Activated CD8-positive, alpha-beta memory T cell treated with anti-CD3 and anti-CD28 coated beads, Interleukin-2, amount 10 ng/mL, durations not matched to agents 7 days and 5 days (primary cell): ENCODE measurements at regions not wholly inside any gene's neighbourhood (a gene's known extent, or its start where the extent isn't known, plus 50 kb on each side); places are given as distances from the start of the nearest gene placed in this dataset.

Experiments used
- ATAC-seq: fragments of 150-1000 bp; cut with Tn5 transposase; one replicate; pipeline ENCODE4 v1.10.0; 2021; ENCODE audit warnings: moderate library complexity
- CTCF ChIA-PET: fragments of 350-600 bp; sonication (Branson Sonifier 250); formaldehyde crosslinking; loops from one replicate; lab custom pipeline; 2021; ENCODE audit warnings: antibody characterized with exemption; lab: Charles Lee
- DNase-seq: peaks from one replicate; pipeline ENCODE4 v3.0.0-alpha.2; 2020
- H3K27ac Mint-ChIP-seq: one replicate; pipeline ENCODE4 v1.8.0; 2021; ENCODE audit warnings: mild to moderate bottlenecking, mixed read lengths
- H3K27me3 Mint-ChIP-seq: one replicate; pipeline ENCODE4 v1.8.0; 2021; ENCODE audit warnings: mixed read lengths
- H3K36me3 Mint-ChIP-seq: one replicate; pipeline ENCODE4 v1.8.0; 2021; ENCODE audit warnings: mild to moderate bottlenecking, mixed read lengths
- H3K4me1 Mint-ChIP-seq: one replicate; pipeline ENCODE4 v1.8.0; 2021; ENCODE audit warnings: mixed read lengths
- H3K4me3 Mint-ChIP-seq: one replicate; pipeline ENCODE4 v1.8.0; 2021; ENCODE audit warnings: mild to moderate bottlenecking, moderate library complexity, mixed read lengths
- H3K9me3 Mint-ChIP-seq: one replicate; pipeline ENCODE4 v1.8.0; 2022; ENCODE audit warnings: low read depth, mixed read lengths

DNA sequence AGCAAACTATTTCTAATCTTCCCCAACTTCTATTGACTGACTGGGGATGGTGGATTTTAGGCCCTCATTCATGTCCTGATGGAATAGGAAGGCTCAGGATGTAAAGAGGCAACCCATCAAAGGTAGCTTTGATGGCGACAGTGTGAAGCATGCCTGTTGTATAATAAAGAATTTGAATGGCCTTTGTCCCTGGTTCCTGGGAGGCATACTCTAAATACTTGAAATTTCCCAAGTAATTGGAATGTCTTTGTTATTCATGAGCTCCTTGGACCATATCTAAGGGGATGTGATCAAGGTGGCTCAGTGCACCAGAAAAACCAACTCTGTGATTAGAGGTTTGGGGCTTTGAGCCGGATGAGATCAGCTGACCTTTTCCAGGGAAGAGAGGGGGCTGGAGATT lies 264.5 kb upstream of the NEBL start:
- Mint-ChIP-seq H3K4me3 (no peak overlapping the region), H3K27me3 (no peaks in the 10 kb centered on the region), H3K9me3 (no peaks in the 10 kb centered on the region), H3K4me1 (no peaks in the 10 kb centered on the region), H3K36me3 (no peaks in the 10 kb centered on the region), H3K27ac (no peak overlapping the region)
- DNase-seq (no peak), ATAC-seq (no peak)
- CTCF ChIA-PET, result no interaction called here

DNA sequence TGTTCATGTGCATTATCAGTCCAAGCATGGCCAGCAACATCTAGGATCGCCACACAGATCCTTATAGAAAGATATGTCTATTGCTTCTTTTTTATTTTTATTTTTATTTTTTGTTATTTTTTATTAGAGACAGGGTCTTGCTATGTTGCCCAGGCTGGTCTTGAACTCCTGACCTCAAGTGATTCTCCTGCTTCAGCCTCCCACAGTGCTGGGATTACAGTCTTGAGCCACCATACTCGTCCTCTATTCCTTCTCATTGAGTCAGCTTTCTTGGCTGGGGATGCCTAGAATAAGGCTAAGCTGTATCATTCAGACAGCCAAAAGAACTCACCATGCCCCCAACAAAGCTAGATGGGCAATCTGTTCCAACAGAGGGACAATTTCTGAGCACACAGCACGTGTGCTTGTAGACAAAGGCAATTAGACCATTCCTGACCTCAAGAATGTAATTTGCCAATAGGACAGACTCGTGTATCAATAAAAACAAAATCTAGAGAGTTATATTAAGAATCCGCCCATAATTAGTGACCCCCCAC lies 264.0 kb upstream of the NEBL start:
- ATAC-seq (no peak), DNase-seq (no peak)
- Mint-ChIP-seq H3K4me3 (no peak overlapping the region), H3K36me3 (no peaks in the 10 kb centered on the region), H3K27ac (no peak overlapping the region), H3K4me1 (no peaks in the 10 kb centered on the region), H3K27me3 (no peaks in the 10 kb centered on the region), H3K9me3 (no peaks in the 10 kb centered on the region)
- CTCF ChIA-PET, result no interaction called here

- ATAC-seq (no peak), DNase-seq (no peak)
- CTCF ChIA-PET, result no interaction called here
- no peak overlapping the region for H3K4me3 Mint-ChIP-seq
- H3K27ac Mint-ChIP-seq, result no peak overlapping the region
- no peaks in the 10 kb centered on the region for H3K27me3 Mint-ChIP-seq
- H3K4me1 Mint-ChIP-seq, result no peaks in the 10 kb centered on the region
- H3K36me3 Mint-ChIP-seq, result no peaks in the 10 kb centered on the region
- H3K9me3 Mint-ChIP-seq, result no peaks in the 10 kb centered on the region
These were observed 263.0 kb upstream of the NEBL start for GRCh38 chr10:21160116-21160515.

- DNase-seq (no peak), ATAC-seq (no peak)
- CTCF ChIA-PET, result no interaction called here
- no peaks in the 10 kb centered on the region for H3K36me3 Mint-ChIP-seq
- H3K4me3 Mint-ChIP-seq, result no peak overlapping the region
- no peak overlapping the region for H3K27ac Mint-ChIP-seq
- H3K4me1 Mint-ChIP-seq, result no peaks in the 10 kb centered on the region
- H3K27me3 Mint-ChIP-seq, result no peaks in the 10 kb centered on the region
- no peaks in the 10 kb centered on the region for H3K9me3 Mint-ChIP-seq
These were observed 262.6 kb upstream of the NEBL start for GRCh38 chr10:21159669-21160068.

- CTCF ChIA-PET, result no interaction called here
- H3K27me3 Mint-ChIP-seq, result no peaks in the 10 kb centered on the region
- H3K27ac Mint-ChIP-seq, result no peak overlapping the region
- DNase-seq, result no peak
- ATAC-seq, result no peak
- no peaks in the 10 kb centered on the region for H3K36me3 Mint-ChIP-seq
- H3K4me3 Mint-ChIP-seq, result no peak overlapping the region
- H3K4me1 Mint-ChIP-seq, result no peaks in the 10 kb centered on the region
- H3K9me3 Mint-ChIP-seq, result no peaks in the 10 kb centered on the region
These were observed 261.2 kb upstream of the NEBL start for GRCh38 chr10:21158301-21158700.

DNA sequence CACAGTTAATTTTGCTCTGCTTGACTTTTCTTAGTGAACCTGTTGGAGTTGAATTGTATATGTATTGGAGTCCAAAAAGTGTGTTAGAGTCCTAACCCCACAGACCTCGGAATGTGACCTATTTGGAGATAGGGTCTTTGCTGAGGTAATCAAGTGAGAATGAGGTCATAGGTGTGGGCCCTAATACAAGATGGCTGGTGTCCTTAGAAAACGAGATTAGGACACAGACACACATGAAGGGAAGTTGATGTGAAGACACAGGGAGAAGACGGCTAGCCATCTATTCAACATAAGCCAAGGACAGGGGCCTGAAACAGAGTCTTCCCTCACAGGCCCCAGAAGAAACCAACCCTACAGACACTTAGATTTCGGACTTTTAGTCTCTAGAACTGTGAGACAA lies 260.6 kb upstream of the NEBL start:
- no peak overlapping the region for H3K27ac Mint-ChIP-seq
- CTCF ChIA-PET, result no interaction called here

GRCh38 chr10:21150166-21150565 lies 253.1 kb upstream of the NEBL start:
- no peak for DNase-seq
- ATAC-seq, result no peak
- CTCF ChIA-PET, result no interaction called here
- Mint-ChIP-seq H3K9me3 (no peaks in the 10 kb centered on the region), H3K36me3 (no peaks in the 10 kb centered on the region), H3K27me3 (no peaks in the 10 kb centered on the region), H3K4me3 (no peak overlapping the region), H3K27ac (no peak overlapping the region), H3K4me1 (no peaks in the 10 kb centered on the region)

More for the DNA sequence above, 260.6 kb upstream of the NEBL start:
- DNase-seq (no peak), ATAC-seq (no peak)
- no peaks in the 10 kb centered on the region for H3K36me3 Mint-ChIP-seq
- H3K4me3 Mint-ChIP-seq, result no peak overlapping the region
- H3K9me3 Mint-ChIP-seq, result no peaks in the 10 kb centered on the region
- no peaks in the 10 kb centered on the region for H3K4me1 Mint-ChIP-seq
- H3K27me3 Mint-ChIP-seq, result no peaks in the 10 kb centered on the region

DNA sequence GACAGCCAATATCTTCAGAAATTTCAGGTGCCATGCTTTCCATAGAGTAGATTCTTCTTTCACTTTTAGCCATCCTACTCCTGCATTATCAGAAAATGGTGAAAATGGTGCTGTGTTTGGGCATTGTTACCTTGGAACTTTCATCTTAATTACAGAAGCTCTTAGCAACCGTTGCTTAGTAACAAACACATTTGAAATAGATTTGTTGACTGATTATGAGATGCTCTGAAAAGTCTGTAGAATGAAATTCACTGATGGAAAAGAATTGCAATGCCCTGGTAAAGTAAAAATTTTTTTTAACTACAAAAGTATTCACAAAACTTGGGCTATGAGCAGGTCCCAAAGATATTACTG lies 249.3 kb upstream of the NEBL start:
- Mint-ChIP-seq H3K4me1 (no peaks in the 10 kb centered on the region), H3K27ac (no peak overlapping the region)
- no peak for ATAC-seq

DNA sequence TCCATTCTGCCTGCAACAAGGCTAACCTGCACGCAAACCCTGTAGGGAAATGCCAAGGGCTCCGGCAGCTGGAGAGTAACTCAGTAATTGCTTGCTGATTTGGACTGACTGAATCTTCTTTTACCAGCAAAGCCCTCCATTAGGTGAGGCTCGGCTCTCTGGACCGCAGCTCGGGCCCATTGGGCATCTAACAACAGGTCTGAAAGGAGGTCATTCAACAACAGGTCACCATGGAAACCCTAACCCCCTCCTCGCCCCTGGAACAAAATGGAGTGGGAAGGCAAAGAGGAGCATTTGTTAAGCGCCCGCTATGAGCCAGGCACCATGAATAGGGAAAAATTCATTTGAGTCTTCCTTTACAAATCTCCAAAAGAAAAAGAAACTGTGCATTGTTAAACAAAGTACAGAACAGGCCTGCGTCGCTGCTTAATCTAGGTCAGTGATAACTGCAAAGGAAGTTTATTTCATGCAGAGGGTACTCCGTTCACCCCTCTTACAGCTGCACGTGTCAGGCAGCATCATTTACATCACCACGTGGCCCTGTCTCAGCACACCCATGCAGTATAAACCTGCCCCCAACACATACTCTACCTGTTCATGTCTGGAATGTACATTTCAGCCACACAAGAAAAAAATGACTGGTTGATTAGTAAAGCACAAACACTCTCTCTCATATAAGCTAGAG lies 248.8 kb upstream of the NEBL start:
- ATAC-seq (no peak), DNase-seq (no peak)
- Mint-ChIP-seq H3K36me3 (no peaks in the 10 kb centered on the region), H3K27me3 (no peaks in the 10 kb centered on the region), H3K4me1 (no peaks in the 10 kb centered on the region), H3K4me3 (no peak overlapping the region), H3K27ac (no peak overlapping the region), H3K9me3 (no peaks in the 10 kb centered on the region)
- CTCF ChIA-PET, result no interaction called here

More for the DNA sequence above, 249.3 kb upstream of the NEBL start:
- H3K4me3 Mint-ChIP-seq, result no peak overlapping the region
- CTCF ChIA-PET, result no interaction called here
- DNase-seq, result no peak
- H3K36me3 Mint-ChIP-seq, result no peaks in the 10 kb centered on the region
- H3K9me3 Mint-ChIP-seq, result no peaks in the 10 kb centered on the region
- no peaks in the 10 kb centered on the region for H3K27me3 Mint-ChIP-seq

- no peak for DNase-seq
- no peaks in the 10 kb centered on the region for H3K27me3 Mint-ChIP-seq
- ATAC-seq, result no peak
- no peaks in the 10 kb centered on the region for H3K4me1 Mint-ChIP-seq
- H3K4me3 Mint-ChIP-seq, result no peak overlapping the region
- no peaks in the 10 kb centered on the region for H3K9me3 Mint-ChIP-seq
- no peak overlapping the region for H3K27ac Mint-ChIP-seq
- CTCF ChIA-PET, result no interaction called here
- H3K36me3 Mint-ChIP-seq, result no peaks in the 10 kb centered on the region
These were observed 246.9 kb upstream of the NEBL start for GRCh38 chr10:21144047-21144446.

DNA sequence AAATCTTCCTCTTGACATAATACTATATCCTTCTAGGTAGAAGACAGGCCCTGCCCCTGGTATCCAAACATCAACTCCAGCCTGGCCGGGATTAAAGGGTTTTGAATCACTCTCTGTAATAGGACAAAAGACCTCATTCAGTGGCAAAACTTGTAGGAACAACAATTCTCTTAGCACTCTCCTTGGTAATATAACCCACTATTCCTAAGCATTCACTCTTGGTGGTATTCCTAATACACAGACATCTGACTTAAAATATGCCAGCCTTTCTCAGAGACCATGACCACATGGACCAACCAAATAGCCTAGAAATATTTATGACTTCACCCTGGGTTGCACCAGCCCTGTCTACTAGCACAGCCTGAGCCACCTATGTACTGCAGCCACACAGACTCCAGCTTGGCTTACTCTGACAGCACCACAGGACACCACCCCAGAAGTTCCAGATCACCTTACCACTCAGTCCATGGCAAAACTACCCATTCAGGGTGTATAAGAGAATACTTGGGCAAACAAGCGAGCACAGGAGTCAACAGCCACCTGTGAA lies 244.9 kb upstream of the NEBL start:
- no peak for DNase-seq
- Mint-ChIP-seq H3K4me3 (no peak overlapping the region), H3K27me3 (no peaks in the 10 kb centered on the region), H3K4me1 (no peaks in the 10 kb centered on the region), H3K36me3 (no peaks in the 10 kb centered on the region), H3K9me3 (no peaks in the 10 kb centered on the region), H3K27ac (no peak overlapping the region)
- no peak for ATAC-seq
- CTCF ChIA-PET, result no interaction called here

DNA sequence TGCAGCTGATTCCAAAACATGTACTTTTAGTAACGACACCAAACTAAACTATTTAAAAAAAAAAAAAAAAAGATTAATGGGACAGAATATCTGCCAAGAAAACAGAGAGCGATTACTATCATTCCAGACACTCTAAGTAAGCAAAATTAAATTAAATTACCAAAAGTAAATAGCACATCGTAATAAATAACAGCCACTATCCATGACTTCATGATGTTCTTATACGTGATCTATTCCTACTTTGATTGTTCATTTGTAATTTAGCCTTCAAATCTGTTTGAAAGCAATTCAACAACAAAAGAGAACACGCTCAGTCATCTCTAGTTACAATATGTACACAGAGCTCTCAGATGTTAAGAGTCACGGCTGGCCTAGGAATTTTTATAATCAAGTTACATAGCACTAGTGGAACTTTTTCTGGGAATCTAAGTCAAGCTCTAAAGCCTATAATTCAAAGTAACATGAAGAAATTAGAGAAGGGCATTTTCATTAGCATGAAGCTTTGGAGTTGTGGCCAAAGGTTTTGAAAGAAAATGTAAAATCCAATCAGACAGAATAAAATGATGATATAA lies 241.7 kb upstream of the NEBL start:
- Mint-ChIP-seq H3K27me3 (no peaks in the 10 kb centered on the region), H3K9me3 (no peaks in the 10 kb centered on the region), H3K27ac (no peak overlapping the region), H3K4me1 (no peaks in the 10 kb centered on the region), H3K4me3 (no peak overlapping the region), H3K36me3 (no peaks in the 10 kb centered on the region)
- ATAC-seq (no peak), DNase-seq (no peak)
- CTCF ChIA-PET, result no interaction called here

GRCh38 chr10:21135023-21135931 lies 238.2 kb upstream of the NEBL start:
- no peak overlapping the region for H3K27ac Mint-ChIP-seq
- no peak for ATAC-seq
- no peaks in the 10 kb centered on the region for H3K36me3 Mint-ChIP-seq
- peaks cover 2% of the 10 kb centered on the region for H3K27me3 Mint-ChIP-seq
- no peak for DNase-seq
- no peaks in the 10 kb centered on the region for H3K4me1 Mint-ChIP-seq
- no peak overlapping the region for H3K4me3 Mint-ChIP-seq
- CTCF ChIA-PET, result interaction anchor here (0.6 kb wide), 1 partner anchor 124 kb away, joined by 3 read pairs; no protein-coding TSS in a partner anchor
- H3K9me3 Mint-ChIP-seq, result no peaks in the 10 kb centered on the region
